Type B pancreatic cell (in vitro differentiated cells): ENCODE measurements at regions not wholly inside any gene's neighbourhood (a gene's known extent, or its start where the extent isn't known, plus 50 kb on each side); places are given as distances from the start of the nearest gene placed in this dataset.

Experiments
- DNase-seq: peaks from one replicate; pipeline ENCODE4 v3.0.0; 2021; ENCODE audit warnings: mixed read lengths; ENCODE audit not compliant: unreplicated experiment; ENCODE audit errors: extremely low spot score
- H3K27ac Mint-ChIP-seq: 2 replicates; pipeline ENCODE4 v1.8.0; 2021; ENCODE audit warnings: mild to moderate bottlenecking, mixed read lengths
- H3K27me3 Mint-ChIP-seq: 2 replicates; pipeline ENCODE4 v1.8.0; 2021; ENCODE audit warnings: mixed read lengths
- H3K36me3 Mint-ChIP-seq: 2 replicates; pipeline ENCODE4 v1.8.0; 2021; ENCODE audit warnings: mixed read lengths
- H3K4me1 Mint-ChIP-seq: one replicate; pipeline ENCODE4 v1.8.0; 2021; ENCODE audit warnings: mixed read lengths; ENCODE audit not compliant: unreplicated experiment
- H3K4me3 Mint-ChIP-seq: 2 replicates; pipeline ENCODE4 v1.8.0; 2021; ENCODE audit warnings: mild to moderate bottlenecking, mixed read lengths
- H3K9me3 Mint-ChIP-seq: 2 replicates; pipeline ENCODE4 v1.8.0; 2021; ENCODE audit warnings: mixed read lengths
- CTCF ChIP-seq: fragments of 200-600 bp; sonication (generic); conservative IDR thresholded peaks from 2 replicates; pipeline ENCODE4 v1.5.0; 2021; ENCODE audit warnings: antibody characterized with exemption, mild to moderate bottlenecking

GRCh38 chr5:108516785-108517184 is 134.9 kb upstream of the FBXL17 start:
- no peak overlapping the region for H3K27ac Mint-ChIP-seq
- H3K27me3 Mint-ChIP-seq: peaks cover 31% of the 10 kb centered on the region
- H3K4me1 Mint-ChIP-seq: peaks cover 34% of the 10 kb centered on the region
- TF ChIP-seq CTCF: no peak
- DNase-seq: no peak
- H3K4me3 Mint-ChIP-seq: peak overlapping the region; percentile 11
- no peaks in the 10 kb centered on the region for H3K36me3 Mint-ChIP-seq
- no peaks in the 10 kb centered on the region for H3K9me3 Mint-ChIP-seq

GRCh38 chr5:108515517-108516105 is 133.7 kb upstream of the FBXL17 start:
- no peaks in the 10 kb centered on the region for H3K36me3 Mint-ChIP-seq
- no peak overlapping the region for H3K4me3 Mint-ChIP-seq
- DNase-seq: no peak
- peaks cover 29% of the 10 kb centered on the region for H3K4me1 Mint-ChIP-seq
- TF ChIP-seq CTCF: no peak
- peaks cover 30% of the 10 kb centered on the region for H3K27me3 Mint-ChIP-seq
- no peak overlapping the region for H3K27ac Mint-ChIP-seq
- H3K9me3 Mint-ChIP-seq: no peaks in the 10 kb centered on the region

- TF ChIP-seq CTCF: no peak
- H3K4me3 Mint-ChIP-seq: no peak overlapping the region
- DNase-seq: no peak
- peaks cover 12% of the 10 kb centered on the region for H3K27me3 Mint-ChIP-seq
- no peak overlapping the region for H3K27ac Mint-ChIP-seq
- H3K4me1 Mint-ChIP-seq: no peaks in the 10 kb centered on the region
- no peaks in the 10 kb centered on the region for H3K36me3 Mint-ChIP-seq
- no peaks in the 10 kb centered on the region for H3K9me3 Mint-ChIP-seq
These were observed 127.1 kb upstream of the FBXL17 start for GRCh38 chr5:108508979-108509378.

GRCh38 chr5:108507631-108508030 is 125.7 kb upstream of the FBXL17 start:
- no peak overlapping the region for H3K4me3 Mint-ChIP-seq
- TF ChIP-seq CTCF: no peak

GRCh38 chr5:108505608-108506007 is 123.7 kb upstream of the FBXL17 start:
- Mint-ChIP-seq H3K27ac (no peak overlapping the region), H3K36me3 (no peaks in the 10 kb centered on the region), H3K27me3 (peaks cover 5% of the 10 kb centered on the region), H3K4me1 (no peaks in the 10 kb centered on the region), H3K4me3 (no peak overlapping the region), H3K9me3 (no peaks in the 10 kb centered on the region)
- no peak for DNase-seq
- TF ChIP-seq CTCF: no peak

More at GRCh38 chr5:108507631-108508030, 125.7 kb upstream of the FBXL17 start:
- Mint-ChIP-seq H3K27me3 (peaks cover 12% of the 10 kb centered on the region), H3K27ac (no peak overlapping the region), H3K9me3 (no peaks in the 10 kb centered on the region), H3K36me3 (no peaks in the 10 kb centered on the region), H3K4me1 (no peaks in the 10 kb centered on the region)
- no peak for DNase-seq

- Mint-ChIP-seq H3K27ac (no peak overlapping the region), H3K9me3 (no peaks in the 10 kb centered on the region), H3K36me3 (no peaks in the 10 kb centered on the region), H3K4me1 (no peaks in the 10 kb centered on the region), H3K27me3 (peaks cover 3% of the 10 kb centered on the region), H3K4me3 (no peak overlapping the region)
- DNase-seq: no peak
- no peak for TF ChIP-seq CTCF
These were observed 123.1 kb upstream of the FBXL17 start for GRCh38 chr5:108504974-108505373.
